ENCODE measurements at regions not wholly inside any gene's neighbourhood (a gene's known extent, or its start where the extent isn't known, plus 50 kb on each side); places are given as distances from the start of the nearest gene placed in this dataset.

- Histone ChIP-seq H3K4me1 (0 out of 3 replicates have a peak, but pooled peaks cover 6% of the 10 kb centered on the region), H3K4me2 (no peak overlapping the region), H3K9me3 (no peaks in the 10 kb centered on the region), H3K4me3 (no peak overlapping the region), H3K27ac (no peak overlapping the region)
- DNase-seq (ENCODE audit: low read depth in 1 of 2, low spot score in 1 of 2) (no peak), ATAC-seq (no peak), FAIRE-seq (no peak)
- ChIA-PET POLR2A (no interaction called here), CTCF (no interaction called here)
- WGBS (ENCODE audit: missing lambda C conversion rate) = 80% methylated on average over 1 of the region's 1 CpG
- no peak for TF ChIP-seq RNF2 (IDR thresholded peaks at IDR 0.05; ENCODE audit: borderline replicate concordance, low read depth)
- no peak for TF ChIP-seq EHMT2 (IDR thresholded peaks at IDR 0.05; ENCODE audit: low read depth)
- TF ChIP-seq ELK1 (IDR thresholded peaks at IDR 0.05; ENCODE audit: low read depth, low read length) = no peak
- TF ChIP-seq FOSB (CRISPR knock-in tag; IDR thresholded peaks at IDR 0.05) = no peak
Observed at GRCh38 chr2:142222715-142223114, 91.9 kb upstream of the LRP1B start.

- no peak for DNase-seq (ENCODE audit: low read depth in 1 of 2, low spot score in 1 of 2)
- TF ChIP-seq HES2 (IDR thresholded peaks at IDR 0.05) = no peak
- TF ChIP-seq RARB (CRISPR knock-in tag; IDR thresholded peaks at IDR 0.05) = no peak
- TF ChIP-seq HOXB13 (CRISPR knock-in tag; IDR thresholded peaks at IDR 0.05; ENCODE audit: low read depth) = no peak
- no peak for TF ChIP-seq SMC3 (IDR thresholded peaks at IDR 0.05)
- TF ChIP-seq ZC3H11A (IDR thresholded peaks at IDR 0.05) = no peak
- TF ChIP-seq RNF2 (IDR thresholded peaks at IDR 0.05; ENCODE audit: borderline replicate concordance, low read depth) = no peak
- TF ChIP-seq FOSL2 (IDR thresholded peaks at IDR 0.05) = no peak
- no peak for TF ChIP-seq FOSL2 (CRISPR knock-in tag; IDR thresholded peaks at IDR 0.05)
- no peak for TF ChIP-seq FOXS1 (CRISPR knock-in tag; IDR thresholded peaks at IDR 0.05)
- no peak for TF ChIP-seq PHF8 (IDR thresholded peaks at IDR 0.05; ENCODE audit: borderline replicate concordance, low read depth)
- no peak for TF ChIP-seq HDAC2 (IDR thresholded peaks at IDR 0.05)
- no peak for TF ChIP-seq ZFP36 (IDR thresholded peaks at IDR 0.05; ENCODE audit: borderline replicate concordance, partially characterized antibody)
- TF ChIP-seq POLR2AphosphoS2 (conservative IDR thresholded peaks at IDR 0.05; ENCODE audit: low read length) = no peak
- no peak for TF ChIP-seq NFE2L2 (conservative IDR thresholded peaks at IDR 0.05; ENCODE audit: low read length)
- no peak overlapping the region for H3K4me2 ChIP-seq
- 0 out of 3 replicates have a peak, but pooled peaks cover 6% of the 10 kb centered on the region for H3K4me1 ChIP-seq
- H3K27ac ChIP-seq = no peak overlapping the region
- ChIA-PET CTCF (no interaction called here), POLR2A (no interaction called here)
- WGBS (ENCODE audit: missing lambda C conversion rate) = 30% methylated on average over 3 of the region's 3 CpGs
- H3K9me3 ChIP-seq = no peaks in the 10 kb centered on the region
- FAIRE-seq = no peak
- no peak overlapping the region for H3K4me3 ChIP-seq
- ATAC-seq = no peak
Observed at GRCh38 chr2:142220901-142221300, 90.1 kb upstream of the LRP1B start.

GRCh38 chr2:142220239-142220638 lies 89.4 kb upstream of the LRP1B start:
- 96% methylated on average over 1 of the region's 1 CpG for WGBS (ENCODE audit: missing lambda C conversion rate)
- Histone ChIP-seq H3K4me1 (0 out of 3 replicates have a peak, but pooled peaks cover 6% of the 10 kb centered on the region), H3K4me2 (no peak overlapping the region), H3K4me3 (no peak overlapping the region), H3K27ac (no peak overlapping the region), H3K9me3 (no peaks in the 10 kb centered on the region)
- no peak for ATAC-seq
- POLR2A ChIA-PET = no interaction called here
- CTCF ChIA-PET = no interaction called here
- DNase-seq (ENCODE audit: low read depth in 1 of 2, low spot score in 1 of 2) = no peak
- TF ChIP-seq JUNB (IDR thresholded peaks at IDR 0.05) (no peak), MAX (IDR thresholded peaks at IDR 0.05) (no peak), RCOR1 (IDR thresholded peaks at IDR 0.05; ENCODE audit: low read depth, low read length) (no peak), ESRRA (IDR thresholded peaks at IDR 0.05; ENCODE audit: borderline replicate concordance, low read length) (no peak)
- no peak for FAIRE-seq

- Histone ChIP-seq H3K9me3 (no peaks in the 10 kb centered on the region), H3K4me2 (peak overlapping the region; percentile 47), H3K4me3 (no peak overlapping the region), H3K4me1 (0 out of 3 replicates have a peak, but pooled peaks cover 6% of the 10 kb centered on the region), H3K27ac (no peak overlapping the region)
- WGBS (ENCODE audit: missing lambda C conversion rate) = 6% methylated on average over 3 of the region's 3 CpGs
- ChIA-PET POLR2A (no interaction called here), CTCF (interaction anchor here (1.2 kb wide), 1 partner anchor 9 kb away, joined by 3 read pairs; no protein-coding TSS in a partner anchor)
- peak in 1 of 2 experiments; percentile 5 for DNase-seq (ENCODE audit: low read depth in 1 of 2, low spot score in 1 of 2)
- FAIRE-seq = no peak
- ATAC-seq = no peak; a peak in 1 of 6 replicates
- TF ChIP-seq USF2 (IDR thresholded peaks at IDR 0.05) = no peak
Observed at GRCh38 chr2:142218471-142218870, 87.7 kb upstream of the LRP1B start.

Data from A549 (cell line).